Body of pancreas (tissue), 4 donors: ENCODE measurements at regions not wholly inside any gene's neighbourhood (a gene's known extent, or its start where the extent isn't known, plus 50 kb on each side); places are given as distances from the start of the nearest gene placed in this dataset.

ENCODE experiments used
- CTCF ChIP-seq, 7 experiments: fragments of 450-650 bp in 4 of 7; fragments of 200-600 bp in 3 of 7; sonication (generic) in 3 of 7; IDR thresholded peaks; one replicate each; pipeline ENCODE4 v1.5.1; 2016 to 2019; ENCODE audit warnings: antibody characterized with exemption in 7 of 7
- POLR2A ChIP-seq, 3 donors: fragments of 450-650 bp; IDR thresholded peaks; one replicate each; pipeline ENCODE4 v1.6.1; 2016; ENCODE audit warnings: antibody characterized with exemption in 3 of 3, mild to moderate bottlenecking in 2 of 3

GRCh38 chr5:152329761-152330283 is 75.3 kb downstream of the NMUR2 start:
- TF ChIP-seq POLR2A (IDR thresholded peaks at IDR 0.05) (no peak), CTCF (IDR thresholded peaks at IDR 0.05) (no peak)
